ENCODE measurements at regions not wholly inside any gene's neighbourhood (a gene's known extent, or its start where the extent isn't known, plus 50 kb on each side); places are given as distances from the start of the nearest gene placed in this dataset.

- Histone ChIP-seq H3K27ac (ENCODE audit: low read depth, low read length) (no peak overlapping the region), H3K9ac (ENCODE audit: low read length) (no peak overlapping the region), H3K4me3 (ENCODE audit: insufficient read depth, low read length, poor library complexity, severe bottlenecking) (no peak overlapping the region), H3K4me2 (ENCODE audit: low read depth, low read length, poor library complexity, severe bottlenecking) (no peak overlapping the region), H4K20me1 (ENCODE audit: low read depth, low read length) (no peaks in the 10 kb centered on the region), H3K79me2 (ENCODE audit: insufficient read depth, low read length) (no peaks in the 10 kb centered on the region), H3F3A (ENCODE audit: insufficient read depth) (no peaks in the 10 kb centered on the region), H3K36me3 (ENCODE audit: low read length) (no peaks in the 10 kb centered on the region), H3K27me3 (ENCODE audit: low read length) (no peaks in the 10 kb centered on the region), H3K9me3 (ENCODE audit: insufficient read depth, low read length) (no peaks in the 10 kb centered on the region), H2AFZ (ENCODE audit: low read depth, low read length, severe bottlenecking) (no peak overlapping the region), H3K9me2 (replicated peaks; ENCODE audit: insufficient read depth, low read length) (no peaks in the 10 kb centered on the region)
- TF ChIP-seq EZH2phosphoT487 (conservative IDR thresholded peaks at IDR 0.05; ENCODE audit: low read length) (no peak), CTCF (IDR thresholded peaks at IDR 0.05; ENCODE audit: insufficient read depth, low read length, poor library complexity, severe bottlenecking) (no peak)
Measured at GRCh38 chr13:90232291-90232690, 1115.2 kb upstream of the MIR17HG start.

DNA sequence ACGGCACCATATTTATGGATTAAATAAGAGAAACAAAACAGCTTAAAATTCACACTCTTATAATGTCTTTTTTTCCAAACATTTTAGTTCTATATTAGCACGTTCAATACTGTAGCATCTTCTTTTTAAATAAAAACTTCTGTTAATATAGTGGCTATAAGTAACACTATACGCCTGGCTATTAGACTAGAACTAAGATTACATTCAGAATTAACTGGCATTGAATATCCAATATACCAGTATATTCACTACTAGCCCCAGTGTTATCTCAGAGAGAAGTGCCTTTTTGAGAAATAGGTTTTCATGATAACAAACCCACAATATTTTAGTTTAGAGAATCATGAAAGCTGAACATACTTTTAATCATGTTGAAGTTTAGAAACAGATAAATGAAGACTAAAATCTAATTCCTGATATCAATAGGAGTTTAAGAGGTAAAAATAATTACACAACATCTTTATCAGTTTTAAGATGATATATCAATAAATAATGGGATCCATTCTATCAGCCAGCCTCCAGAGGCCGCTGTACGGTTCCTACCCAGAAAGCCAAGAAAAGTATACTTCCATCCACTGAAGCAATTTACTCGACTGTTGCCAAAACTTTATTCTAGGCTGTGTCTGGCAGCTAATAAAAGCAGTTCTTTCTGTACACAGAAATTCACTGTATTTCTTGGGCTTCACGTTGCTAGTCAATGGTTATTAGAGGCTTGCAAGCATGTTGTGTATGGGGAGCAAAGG lies 1113.4 kb upstream of the MIR17HG start:
- Histone ChIP-seq H2AFZ (ENCODE audit: low read depth, low read length, severe bottlenecking) (no peak overlapping the region), H4K20me1 (ENCODE audit: low read depth, low read length) (no peaks in the 10 kb centered on the region), H3F3A (ENCODE audit: insufficient read depth) (no peaks in the 10 kb centered on the region)

DNA sequence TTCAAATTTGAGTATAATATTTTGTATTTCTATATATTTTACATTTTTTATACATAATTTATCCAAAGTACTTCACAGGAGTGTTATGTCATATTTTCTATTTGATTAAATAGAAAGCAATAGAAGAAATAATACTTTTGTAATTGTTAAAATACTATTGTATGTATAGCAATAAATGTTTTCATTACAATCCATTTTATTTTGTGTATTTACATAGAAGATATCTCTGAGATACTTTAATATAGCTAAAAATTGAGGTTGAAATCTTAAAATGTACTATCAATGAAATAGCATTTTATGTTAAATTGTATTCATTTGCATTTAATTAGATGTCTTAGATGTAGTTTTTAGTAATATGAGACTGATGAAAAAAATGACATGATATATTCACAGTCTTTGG lies 1109.6 kb upstream of the MIR17HG start:
- H3K27ac ChIP-seq (ENCODE audit: low read depth, low read length), result no peak overlapping the region
- H3K36me3 ChIP-seq (ENCODE audit: low read length), result no peaks in the 10 kb centered on the region
- H2AFZ ChIP-seq (ENCODE audit: low read depth, low read length, severe bottlenecking), result no peak overlapping the region
- H3K9me2 ChIP-seq (replicated peaks; ENCODE audit: insufficient read depth, low read length), result no peaks in the 10 kb centered on the region
- H3K9me3 ChIP-seq (ENCODE audit: insufficient read depth, low read length), result no peaks in the 10 kb centered on the region
- no peaks in the 10 kb centered on the region for H3F3A ChIP-seq (ENCODE audit: insufficient read depth)
- TF ChIP-seq CTCF (IDR thresholded peaks at IDR 0.05; ENCODE audit: insufficient read depth, low read length, poor library complexity, severe bottlenecking), result no peak
- no peak for TF ChIP-seq EZH2phosphoT487 (conservative IDR thresholded peaks at IDR 0.05; ENCODE audit: low read length)
- H3K79me2 ChIP-seq (ENCODE audit: insufficient read depth, low read length), result no peaks in the 10 kb centered on the region
- no peak overlapping the region for H3K4me2 ChIP-seq (ENCODE audit: low read depth, low read length, poor library complexity, severe bottlenecking)
- no peaks in the 10 kb centered on the region for H3K27me3 ChIP-seq (ENCODE audit: low read length)
- H4K20me1 ChIP-seq (ENCODE audit: low read depth, low read length), result no peaks in the 10 kb centered on the region
- H3K9ac ChIP-seq (ENCODE audit: low read length), result no peak overlapping the region
- no peak overlapping the region for H3K4me3 ChIP-seq (ENCODE audit: insufficient read depth, low read length, poor library complexity, severe bottlenecking)

More for the DNA sequence above, 1113.4 kb upstream of the MIR17HG start:
- H3K4me3 ChIP-seq (ENCODE audit: insufficient read depth, low read length, poor library complexity, severe bottlenecking), result no peak overlapping the region
- no peak overlapping the region for H3K9ac ChIP-seq (ENCODE audit: low read length)
- no peak overlapping the region for H3K4me2 ChIP-seq (ENCODE audit: low read depth, low read length, poor library complexity, severe bottlenecking)
- no peaks in the 10 kb centered on the region for H3K79me2 ChIP-seq (ENCODE audit: insufficient read depth, low read length)
- TF ChIP-seq CTCF (IDR thresholded peaks at IDR 0.05; ENCODE audit: insufficient read depth, low read length, poor library complexity, severe bottlenecking) (no peak), EZH2phosphoT487 (conservative IDR thresholded peaks at IDR 0.05; ENCODE audit: low read length) (no peak)
- H3K27me3 ChIP-seq (ENCODE audit: low read length), result no peaks in the 10 kb centered on the region
- no peaks in the 10 kb centered on the region for H3K9me2 ChIP-seq (replicated peaks; ENCODE audit: insufficient read depth, low read length)
- no peaks in the 10 kb centered on the region for H3K9me3 ChIP-seq (ENCODE audit: insufficient read depth, low read length)
- no peaks in the 10 kb centered on the region for H3K36me3 ChIP-seq (ENCODE audit: low read length)
- no peak overlapping the region for H3K27ac ChIP-seq (ENCODE audit: low read depth, low read length)
